Astrocyte (in vitro differentiated cells and primary cell): ENCODE measurements at regions not wholly inside any gene's neighbourhood (a gene's known extent, or its start where the extent isn't known, plus 50 kb on each side); places are given as distances from the start of the nearest gene placed in this dataset.

Experiments used
- CTCF ChIP-seq: IDR thresholded peaks from 2 replicates; pipeline ENCODE4 v1.5.1; 2011; ENCODE audit warnings: low read depth, mild to moderate bottlenecking, inconsistent platforms, low read length, moderate library complexity; ENCODE audit not compliant: insufficient read depth
- EZH2 ChIP-seq: IDR thresholded peaks from 2 replicates; pipeline ENCODE4 v1.6.1; 2012; ENCODE audit warnings: mild to moderate bottlenecking, low read length, inconsistent platforms; ENCODE audit not compliant: insufficient read depth

- TF ChIP-seq CTCF = no peak
- TF ChIP-seq EZH2 = no peak
Measured at GRCh38 chr3:82960379-82960778, 1198.9 kb upstream of the GBE1 start.
